Breast epithelium (tissue), 4 donors: ENCODE measurements at regions not wholly inside any gene's neighbourhood (a gene's known extent, or its start where the extent isn't known, plus 50 kb on each side); places are given as distances from the start of the nearest gene placed in this dataset.

Source experiments
- DNase-seq, 2 donors: peaks; one replicate each; pipeline ENCODE4 v3.0.0-alpha.2; 2019; ENCODE audit warnings: low spot score in 2 of 2
- H3K27ac ChIP-seq, 2 donors: fragments of 200-600 bp; sonication (generic) in 1 of 2; one replicate each; pipeline ENCODE4 v1.5.1; 2016 to 2019; ENCODE audit warnings: mild to moderate bottlenecking in 1 of 2
- H3K27me3 ChIP-seq, 2 donors: fragments of 200-600 bp; sonication (generic) in 1 of 2; one replicate each; pipeline versions ENCODE4 v1.5.1 to v1.6.0; 2017 to 2019; ENCODE audit warnings: control low read depth in 1 of 2, mild to moderate bottlenecking in 1 of 2
- H3K36me3 ChIP-seq: fragments of 200-600 bp; one replicate; pipeline ENCODE4 v1.5.1; 2019
- H3K4me1 ChIP-seq, 2 donors: fragments of 200-600 bp; sonication (generic); one replicate each; pipeline ENCODE4 v1.5.1; 2016 to 2019; ENCODE audit warnings: control low read depth in 1 of 2
- H3K4me3 ChIP-seq, 3 donors: fragments of 200-600 bp; sonication (generic); 1 replicate in 2 of 3; 2 replicates in 1 of 3; pipeline ENCODE4 v1.5.1; 2016 to 2019; ENCODE audit warnings: mild to moderate bottlenecking in 3 of 3, moderate library complexity in 2 of 3
- H3K9me3 ChIP-seq, 2 donors: fragments of 200-600 bp; sonication (generic) in 1 of 2; one replicate each; pipeline ENCODE4 v1.5.1; 2016 to 2019; ENCODE audit warnings: control low read depth in 1 of 2
- POLR2A ChIP-seq: fragments of 450-650 bp; IDR thresholded peaks from one replicate; pipeline ENCODE4 v1.6.1; 2016; ENCODE audit warnings: antibody characterized with exemption, mild to moderate bottlenecking, moderate library complexity
- POLR2AphosphoS5 ChIP-seq, 3 donors: sonication (generic); formaldehyde crosslinking; IDR thresholded peaks; one replicate each; pipeline ENCODE4 v1.6.1; 2017; ENCODE audit warnings: antibody characterized with exemption in 3 of 3
- intact Hi-C: fragments of 100-400 bp; cut with DNase I; formaldehyde crosslinking; loops from one replicate; pipeline ENCODE4 v1.15.1; 2023; ENCODE audit warnings: low total_unique reads
- TF ChIP-seq, protein P1 (sequence below), 3 donors: fragments of 450-650 bp; IDR thresholded peaks; one replicate each; pipeline ENCODE4 v1.5.1; 2016 to 2017; ENCODE audit warnings: antibody characterized with exemption in 3 of 3, mild to moderate bottlenecking in 3 of 3, moderate library complexity in 3 of 3

GRCh38 chr15:53171571-53171970, 381.4 kb upstream of the ONECUT1 start:
- DNase-seq = no peak
- TF ChIP-seq, protein P1, sequence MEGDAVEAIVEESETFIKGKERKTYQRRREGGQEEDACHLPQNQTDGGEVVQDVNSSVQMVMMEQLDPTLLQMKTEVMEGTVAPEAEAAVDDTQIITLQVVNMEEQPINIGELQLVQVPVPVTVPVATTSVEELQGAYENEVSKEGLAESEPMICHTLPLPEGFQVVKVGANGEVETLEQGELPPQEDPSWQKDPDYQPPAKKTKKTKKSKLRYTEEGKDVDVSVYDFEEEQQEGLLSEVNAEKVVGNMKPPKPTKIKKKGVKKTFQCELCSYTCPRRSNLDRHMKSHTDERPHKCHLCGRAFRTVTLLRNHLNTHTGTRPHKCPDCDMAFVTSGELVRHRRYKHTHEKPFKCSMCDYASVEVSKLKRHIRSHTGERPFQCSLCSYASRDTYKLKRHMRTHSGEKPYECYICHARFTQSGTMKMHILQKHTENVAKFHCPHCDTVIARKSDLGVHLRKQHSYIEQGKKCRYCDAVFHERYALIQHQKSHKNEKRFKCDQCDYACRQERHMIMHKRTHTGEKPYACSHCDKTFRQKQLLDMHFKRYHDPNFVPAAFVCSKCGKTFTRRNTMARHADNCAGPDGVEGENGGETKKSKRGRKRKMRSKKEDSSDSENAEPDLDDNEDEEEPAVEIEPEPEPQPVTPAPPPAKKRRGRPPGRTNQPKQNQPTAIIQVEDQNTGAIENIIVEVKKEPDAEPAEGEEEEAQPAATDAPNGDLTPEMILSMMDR (IDR thresholded peaks at IDR 0.05) = no peak
- TF ChIP-seq POLR2A (no peak), POLR2AphosphoS5 (IDR thresholded peaks at IDR 0.05) (no peak)
- H3K4me3 ChIP-seq = no peak overlapping the region
- intact Hi-C loops = no loop called here
- no peaks in the 10 kb centered on the region for H3K36me3 ChIP-seq
- H3K9me3 ChIP-seq = no peaks in the 10 kb centered on the region
- H3K4me1 ChIP-seq = no peaks in the 10 kb centered on the region
- peaks cover 0 to 7% of the 10 kb centered on the region in 2 donors for H3K27me3 ChIP-seq
- no peak overlapping the region for H3K27ac ChIP-seq

DNA sequence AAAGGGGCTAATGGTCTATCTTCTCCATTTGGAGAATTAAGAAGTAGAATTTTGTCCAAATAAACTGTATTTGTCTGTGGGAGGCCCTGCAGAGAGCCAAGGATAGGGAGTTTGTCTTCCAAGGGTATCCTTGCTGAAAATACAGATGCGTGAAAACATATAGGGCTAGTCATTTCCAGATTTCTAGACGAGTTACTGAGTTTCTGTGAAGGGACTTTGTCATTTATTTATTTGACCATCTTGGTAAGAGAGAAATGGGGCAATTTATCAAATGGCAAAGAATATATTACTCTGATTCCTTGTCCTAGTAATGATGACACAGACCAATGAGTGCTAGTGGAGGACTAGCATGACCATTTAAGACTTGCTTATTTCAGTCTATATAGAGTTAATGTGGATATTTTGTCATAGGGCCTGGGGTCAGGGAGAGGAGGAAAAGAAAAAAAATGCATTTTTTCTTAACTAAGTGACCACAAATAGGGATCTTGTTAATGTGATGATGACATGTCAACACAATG, 376.6 kb upstream of the ONECUT1 start:
- H3K36me3 ChIP-seq = no peaks in the 10 kb centered on the region
- H3K4me1 ChIP-seq = no peaks in the 10 kb centered on the region
- intact Hi-C loops = no loop called here
- no peak overlapping the region for H3K27ac ChIP-seq
- H3K9me3 ChIP-seq = no peaks in the 10 kb centered on the region
- no peaks in the 10 kb centered on the region for H3K27me3 ChIP-seq
- H3K4me3 ChIP-seq = no peak overlapping the region
- DNase-seq = no peak
- TF ChIP-seq POLR2AphosphoS5 (IDR thresholded peaks at IDR 0.05) (no peak), POLR2A (no peak)
- TF ChIP-seq, protein P1 (IDR thresholded peaks at IDR 0.05) = no peak

GRCh38 chr15:53165988-53166683, 376.0 kb upstream of the ONECUT1 start:
- no peak for TF ChIP-seq POLR2A
- TF ChIP-seq, protein P1 (IDR thresholded peaks at IDR 0.05) = no peak
- TF ChIP-seq POLR2AphosphoS5 (IDR thresholded peaks at IDR 0.05) = no peak
- H3K9me3 ChIP-seq = no peaks in the 10 kb centered on the region

DNA sequence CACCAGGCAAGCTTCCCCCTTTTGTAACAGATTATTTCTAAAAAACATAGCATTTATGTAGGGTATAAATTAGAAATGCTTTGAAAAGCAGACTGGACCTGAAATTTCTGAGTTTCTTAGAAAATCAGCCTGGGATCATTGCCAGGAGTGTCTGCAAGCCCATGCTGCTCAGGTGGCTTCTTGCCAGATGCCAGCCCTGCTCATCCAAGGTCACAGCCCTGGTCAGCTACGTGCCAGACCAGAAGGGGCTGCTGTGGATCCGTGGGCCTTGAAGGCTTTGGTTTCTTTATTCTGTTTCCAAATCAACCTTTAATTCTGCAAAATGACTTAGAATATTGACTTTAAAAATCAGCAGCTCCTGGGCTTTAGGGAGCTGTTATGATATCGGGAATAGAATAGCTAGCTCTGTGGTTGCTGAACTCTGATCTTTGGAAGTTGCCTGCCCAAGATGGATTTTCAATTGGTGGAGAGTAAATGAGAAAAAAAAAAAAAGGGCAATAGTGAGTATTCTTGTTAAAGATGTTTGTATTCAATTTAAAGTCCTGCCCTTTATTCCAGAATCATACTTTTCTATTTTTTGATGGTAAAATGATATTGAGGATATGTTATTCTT, 370.1 kb upstream of the ONECUT1 start:
- intact Hi-C loops = no loop called here
- DNase-seq = no peak
- Histone ChIP-seq H3K27me3 (no peaks in the 10 kb centered on the region), H3K9me3 (no peaks in the 10 kb centered on the region), H3K36me3 (no peaks in the 10 kb centered on the region), H3K27ac (no peak overlapping the region), H3K4me1 (no peaks in the 10 kb centered on the region), H3K4me3 (no peak overlapping the region)
- TF ChIP-seq POLR2AphosphoS5 (IDR thresholded peaks at IDR 0.05) (no peak), POLR2A (no peak)
- TF ChIP-seq, protein P1 (IDR thresholded peaks at IDR 0.05) = no peak

More at GRCh38 chr15:53165988-53166683, 376.0 kb upstream of the ONECUT1 start:
- Histone ChIP-seq H3K27me3 (no peaks in the 10 kb centered on the region), H3K4me1 (no peaks in the 10 kb centered on the region), H3K4me3 (no peak overlapping the region), H3K36me3 (no peaks in the 10 kb centered on the region), H3K27ac (no peak overlapping the region)
- intact Hi-C loops = no loop called here
- no peak for DNase-seq

DNA sequence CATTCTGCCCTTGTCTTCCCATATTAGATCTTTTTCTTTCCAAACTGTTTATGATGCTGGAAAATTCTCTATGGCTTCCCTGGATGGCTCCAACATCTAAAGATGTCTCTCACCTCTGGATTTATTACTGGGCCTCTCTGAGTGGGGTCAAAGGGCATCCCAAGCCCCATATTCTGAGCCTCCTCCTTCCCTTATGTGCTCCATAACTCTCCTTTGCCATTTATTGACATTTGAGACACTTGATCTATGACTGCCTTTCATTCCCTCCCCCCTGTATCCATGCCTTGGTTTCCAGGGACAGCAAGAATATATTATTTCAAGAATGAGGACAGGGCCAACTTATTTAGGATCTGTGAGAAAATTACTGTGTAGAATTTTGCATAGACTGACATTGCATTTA, 369.3 kb upstream of the ONECUT1 start:
- Histone ChIP-seq H3K9me3 (no peaks in the 10 kb centered on the region), H3K4me1 (no peaks in the 10 kb centered on the region), H3K27me3 (no peaks in the 10 kb centered on the region), H3K4me3 (no peak overlapping the region), H3K27ac (no peak overlapping the region), H3K36me3 (no peaks in the 10 kb centered on the region)
- intact Hi-C loops = no loop called here
- no peak for DNase-seq
- no peak for TF ChIP-seq POLR2A
- TF ChIP-seq, protein P1 (IDR thresholded peaks at IDR 0.05) = no peak
- TF ChIP-seq POLR2AphosphoS5 (IDR thresholded peaks at IDR 0.05) = no peak
